ENCODE measurements at regions not wholly inside any gene's neighbourhood (a gene's known extent, or its start where the extent isn't known, plus 50 kb on each side); places are given as distances from the start of the nearest gene placed in this dataset.

GRCh38 chr7:16933296-16934279 is 51.8 kb upstream of the AGR3 start:
- TF ChIP-seq TAF1 (IDR thresholded peaks at IDR 0.05; ENCODE audit: low read depth) (no peak), CEBPB (IDR thresholded peaks at IDR 0.05) (no peak), RAD21 (IDR thresholded peaks at IDR 0.05; ENCODE audit: low read depth) (no peak), ZBTB7A (IDR thresholded peaks at IDR 0.05; ENCODE audit: low read depth) (no peak)

- TF ChIP-seq TCF12 (IDR thresholded peaks at IDR 0.05; ENCODE audit: low read depth) (no peak), ZBTB7A (IDR thresholded peaks at IDR 0.05; ENCODE audit: low read depth) (no peak), EGR1 (IDR thresholded peaks at IDR 0.05) (no peak), USF1 (IDR thresholded peaks at IDR 0.05) (no peak), FOXM1 (IDR thresholded peaks at IDR 0.05; ENCODE audit: borderline replicate concordance, low read depth) (no peak), EP300 (IDR thresholded peaks at IDR 0.05; ENCODE audit: borderline replicate concordance) (no peak), RAD21 (IDR thresholded peaks at IDR 0.05; ENCODE audit: low read depth) (no peak), MAX (IDR thresholded peaks at IDR 0.05) (no peak), CREB1 (IDR thresholded peaks at IDR 0.05; ENCODE audit: low read depth) (no peak), CEBPB (IDR thresholded peaks at IDR 0.05) (no peak), REST (IDR thresholded peaks at IDR 0.05; ENCODE audit: low read depth) (no peak), NFIC (IDR thresholded peaks at IDR 0.05) (no peak), TEAD4 (IDR thresholded peaks at IDR 0.05) (no peak), TAF1 (IDR thresholded peaks at IDR 0.05; ENCODE audit: low read depth) (no peak), YY1 (IDR thresholded peaks at IDR 0.05; ENCODE audit: low read depth) (no peak)
Measured at GRCh38 chr7:16934722-16935340, 53.0 kb upstream of the AGR3 start.

GRCh38 chr7:16935341-16935735 is 53.6 kb upstream of the AGR3 start:
- TF ChIP-seq CREB1 (IDR thresholded peaks at IDR 0.05; ENCODE audit: low read depth), result no peak
- no peak for TF ChIP-seq FOXM1 (IDR thresholded peaks at IDR 0.05; ENCODE audit: borderline replicate concordance, low read depth)
- TF ChIP-seq TEAD4 (IDR thresholded peaks at IDR 0.05), result no peak
- no peak for TF ChIP-seq EP300 (IDR thresholded peaks at IDR 0.05; ENCODE audit: borderline replicate concordance)
- no peak for TF ChIP-seq TCF12 (IDR thresholded peaks at IDR 0.05; ENCODE audit: low read depth)

- TF ChIP-seq RAD21 (IDR thresholded peaks at IDR 0.05; ENCODE audit: low read depth), result no peak
- TF ChIP-seq TCF12 (IDR thresholded peaks at IDR 0.05; ENCODE audit: low read depth), result no peak
- no peak for TF ChIP-seq FOXM1 (IDR thresholded peaks at IDR 0.05; ENCODE audit: borderline replicate concordance, low read depth)
- no peak for TF ChIP-seq EP300 (IDR thresholded peaks at IDR 0.05; ENCODE audit: borderline replicate concordance)
- no peak for TF ChIP-seq TAF1 (IDR thresholded peaks at IDR 0.05; ENCODE audit: low read depth)
- no peak for TF ChIP-seq EGR1 (IDR thresholded peaks at IDR 0.05)
- TF ChIP-seq NFIC (IDR thresholded peaks at IDR 0.05), result no peak
Measured at GRCh38 chr7:16936626-16937422, 55.0 kb upstream of the AGR3 start.

- no peak for TF ChIP-seq REST (IDR thresholded peaks at IDR 0.05; ENCODE audit: low read depth)
- TF ChIP-seq MAX (IDR thresholded peaks at IDR 0.05), result no peak
- TF ChIP-seq EGR1 (IDR thresholded peaks at IDR 0.05), result no peak
Measured at GRCh38 chr7:16939161-16939560, 57.4 kb upstream of the AGR3 start.

GRCh38 chr7:16940776-16941175 is 59.0 kb upstream of the AGR3 start:
- no peak for TF ChIP-seq REST (IDR thresholded peaks at IDR 0.05; ENCODE audit: low read depth)

Data from Ishikawa (cell line).